Dendritic cell treated with granulocyte-macrophage colony-stimulating factor and Interleukin-4, amounts not matched to agents 40 ng/mL and 50 ng/mL, for 4 days (primary cell): ENCODE measurements at regions not wholly inside any gene's neighbourhood (a gene's known extent, or its start where the extent isn't known, plus 50 kb on each side); places are given as distances from the start of the nearest gene placed in this dataset.

ENCODE experiments used
- H3K27ac Mint-ChIP-seq: one replicate; pipeline ENCODE4 v1.8.0; 2022; ENCODE audit warnings: mild to moderate bottlenecking, mixed read lengths
- H3K27me3 Mint-ChIP-seq: one replicate; pipeline ENCODE4 v1.8.0; 2022; ENCODE audit warnings: mild to moderate bottlenecking, mixed read lengths
- H3K36me3 Mint-ChIP-seq: one replicate; pipeline ENCODE4 v1.8.0; 2022; ENCODE audit warnings: low read depth, mixed read lengths
- H3K4me1 Mint-ChIP-seq: one replicate; pipeline ENCODE4 v1.8.0; 2022; ENCODE audit warnings: low read depth, mixed read lengths
- H3K4me3 Mint-ChIP-seq: one replicate; pipeline ENCODE4 v1.8.0; 2022; ENCODE audit warnings: mild to moderate bottlenecking, moderate library complexity, mixed read lengths
- H3K9me3 Mint-ChIP-seq: one replicate; pipeline ENCODE4 v1.8.0; 2022; ENCODE audit warnings: mixed read lengths
- intact Hi-C: fragments of 100-400 bp; cut with micrococcal nuclease; formaldehyde crosslinking; loops from one replicate; pipeline ENCODE4 v1.15.0; 2022

DNA sequence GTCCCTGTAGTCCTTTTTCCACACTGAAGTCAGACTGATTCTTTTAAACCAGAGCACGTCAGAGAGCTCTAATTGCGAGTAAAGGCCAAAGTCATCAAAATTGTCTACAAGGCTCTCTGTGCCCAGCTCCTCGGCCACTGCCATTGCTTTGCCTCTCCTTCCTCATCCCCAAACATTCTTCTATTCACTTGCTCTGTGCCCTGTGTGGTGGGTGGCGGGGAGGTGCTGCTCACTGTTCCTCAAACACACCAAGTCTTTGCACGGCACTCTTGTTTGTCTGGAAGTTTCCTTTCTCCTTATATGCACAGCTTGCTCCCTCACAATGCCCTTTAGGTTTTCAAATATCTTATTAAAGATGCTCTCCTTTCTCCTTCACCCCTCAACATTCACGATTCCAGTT, 100.1 kb upstream of the FSHR start:
- no peaks in the 10 kb centered on the region for H3K4me1 Mint-ChIP-seq
- no peak overlapping the region for H3K4me3 Mint-ChIP-seq
- intact Hi-C loops, result no loop called here
- H3K27ac Mint-ChIP-seq, result no peak overlapping the region
- no peaks in the 10 kb centered on the region for H3K36me3 Mint-ChIP-seq
- no peaks in the 10 kb centered on the region for H3K27me3 Mint-ChIP-seq
- H3K9me3 Mint-ChIP-seq, result no peaks in the 10 kb centered on the region

DNA sequence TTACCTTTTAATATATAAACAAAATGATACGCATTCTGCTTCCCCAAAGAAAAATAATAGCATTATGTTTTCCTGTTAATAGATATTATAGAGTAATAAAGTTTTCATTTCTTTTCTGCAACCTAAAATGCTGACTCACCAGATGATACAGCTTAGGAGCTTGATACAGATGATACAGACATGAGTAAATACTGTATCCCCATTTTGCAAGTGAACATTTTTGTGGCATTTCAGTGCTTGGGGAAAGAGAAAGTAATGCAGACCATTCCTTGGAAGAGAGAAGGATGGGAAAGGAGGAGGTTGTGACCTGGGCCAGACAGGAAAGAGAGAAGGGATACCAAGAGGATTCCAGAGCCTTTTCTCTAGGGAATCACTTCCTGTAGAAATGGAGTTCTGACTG, 97.5 kb upstream of the FSHR start:
- Mint-ChIP-seq H3K9me3 (no peaks in the 10 kb centered on the region), H3K4me3 (no peak overlapping the region), H3K4me1 (no peaks in the 10 kb centered on the region), H3K36me3 (no peaks in the 10 kb centered on the region), H3K27me3 (no peaks in the 10 kb centered on the region), H3K27ac (no peak overlapping the region)
- intact Hi-C loops, result no loop called here

DNA sequence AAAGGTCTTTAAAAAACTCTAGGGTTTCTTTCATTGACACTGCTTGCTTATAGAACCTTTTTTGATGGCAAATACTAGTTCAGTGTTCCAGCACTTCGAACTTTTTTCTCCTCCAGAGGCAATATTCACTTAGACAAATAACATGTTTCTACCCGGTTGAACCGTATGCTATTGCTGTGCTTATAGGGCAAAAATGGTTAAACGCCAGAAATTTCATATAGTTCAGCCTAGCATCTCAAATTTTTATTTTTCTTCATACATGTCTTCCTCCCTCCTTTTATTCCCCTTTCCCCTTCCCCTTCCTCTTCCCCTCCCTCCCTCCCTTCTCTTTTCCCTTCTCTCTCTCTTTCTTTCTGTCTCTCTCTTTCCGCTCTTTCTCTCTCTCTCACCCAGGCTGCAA, 96.9 kb upstream of the FSHR start:
- intact Hi-C loops, result no loop called here
- Mint-ChIP-seq H3K36me3 (no peaks in the 10 kb centered on the region), H3K9me3 (no peaks in the 10 kb centered on the region), H3K27me3 (no peaks in the 10 kb centered on the region), H3K4me3 (no peak overlapping the region), H3K4me1 (no peaks in the 10 kb centered on the region), H3K27ac (no peak overlapping the region)

DNA sequence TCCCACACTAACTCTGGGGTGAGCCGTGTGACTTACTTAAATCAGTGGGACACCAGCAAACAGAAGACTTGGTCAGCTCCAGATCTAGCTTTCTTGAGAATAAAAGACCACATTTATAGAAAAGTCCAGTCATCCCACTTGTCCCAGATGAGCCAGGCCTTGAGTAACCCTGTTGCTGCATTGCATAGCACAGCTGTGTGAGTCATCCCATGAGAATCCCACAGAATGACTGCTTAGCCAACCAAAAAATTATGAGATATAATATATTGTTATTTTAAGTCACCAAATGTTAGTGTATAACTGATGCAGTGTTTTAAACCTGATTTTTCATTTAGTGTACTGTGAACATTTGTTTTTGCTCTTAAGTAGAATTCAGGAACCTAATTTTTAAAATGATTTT, 94.2 kb upstream of the FSHR start:
- H3K36me3 Mint-ChIP-seq, result no peaks in the 10 kb centered on the region
- H3K4me1 Mint-ChIP-seq, result no peaks in the 10 kb centered on the region
- intact Hi-C loops, result no loop called here
- H3K9me3 Mint-ChIP-seq, result peaks cover 19% of the 10 kb centered on the region
- no peak overlapping the region for H3K27ac Mint-ChIP-seq
- H3K27me3 Mint-ChIP-seq, result no peaks in the 10 kb centered on the region
- no peak overlapping the region for H3K4me3 Mint-ChIP-seq

DNA sequence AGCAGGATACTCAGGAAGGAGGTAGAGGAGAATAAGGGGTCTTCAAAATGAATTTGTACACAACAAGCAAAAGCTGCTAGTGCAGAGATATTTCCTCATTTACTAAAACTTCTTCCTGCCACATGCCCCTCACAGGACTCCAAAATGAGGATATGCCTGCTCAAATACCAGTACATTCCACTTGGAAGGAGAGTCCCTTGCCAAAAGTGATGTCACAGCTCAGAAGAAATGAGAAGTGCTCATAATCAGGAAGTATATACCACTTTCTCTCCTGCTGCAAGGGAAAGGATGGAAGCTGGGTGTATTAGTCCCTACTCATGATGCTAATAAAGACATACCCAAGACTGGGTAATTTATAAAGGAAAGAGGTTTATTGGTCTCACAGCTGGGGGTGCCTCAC, 87.7 kb upstream of the FSHR start:
- Mint-ChIP-seq H3K4me1 (no peaks in the 10 kb centered on the region), H3K36me3 (no peaks in the 10 kb centered on the region), H3K9me3 (peaks cover 32% of the 10 kb centered on the region), H3K27ac (no peak overlapping the region), H3K27me3 (no peaks in the 10 kb centered on the region), H3K4me3 (no peak overlapping the region)
- intact Hi-C loops, result no loop called here

DNA sequence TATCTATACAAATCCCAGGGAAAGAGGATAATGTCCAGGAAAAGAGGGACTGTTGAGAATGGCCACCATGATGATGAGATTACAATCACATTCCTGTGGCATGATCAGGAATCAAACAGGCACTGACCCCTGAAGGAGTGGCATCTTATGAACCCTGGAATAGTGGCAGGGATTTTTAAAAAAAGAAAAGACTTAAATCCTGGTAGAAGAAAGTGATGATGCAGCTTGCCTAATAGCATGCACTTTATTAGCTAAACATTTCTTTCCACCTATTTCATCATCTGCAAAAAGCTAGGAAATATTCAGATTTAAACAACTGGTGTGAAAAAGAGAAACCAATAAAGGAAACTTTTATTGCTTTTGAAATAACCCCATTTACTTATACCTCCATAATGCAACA, 87.2 kb upstream of the FSHR start:
- Mint-ChIP-seq H3K9me3 (peaks cover 32% of the 10 kb centered on the region), H3K27ac (no peak overlapping the region), H3K27me3 (no peaks in the 10 kb centered on the region), H3K36me3 (no peaks in the 10 kb centered on the region), H3K4me3 (no peak overlapping the region), H3K4me1 (no peaks in the 10 kb centered on the region)
- intact Hi-C loops, result no loop called here

DNA sequence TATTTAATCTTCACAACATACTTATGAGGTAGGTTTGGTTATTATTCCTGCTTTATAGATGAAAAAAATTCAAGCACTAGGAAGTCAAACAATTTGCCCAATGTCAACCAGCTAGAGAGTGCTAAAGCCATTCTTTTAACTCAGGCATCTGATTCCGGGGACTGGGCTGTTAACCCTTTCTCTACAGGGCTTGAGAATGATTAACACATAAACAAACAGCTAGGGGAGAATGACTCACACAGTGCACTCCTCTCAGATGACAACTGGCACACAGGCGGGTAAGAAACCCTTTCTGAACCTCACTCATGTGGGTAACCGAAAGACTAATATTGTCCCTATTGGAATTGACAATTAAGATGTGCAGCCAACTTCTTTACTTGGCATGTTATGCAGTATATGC, 86.3 kb upstream of the FSHR start:
- no peak overlapping the region for H3K4me3 Mint-ChIP-seq
- no peaks in the 10 kb centered on the region for H3K27me3 Mint-ChIP-seq
- intact Hi-C loops, result no loop called here
- H3K27ac Mint-ChIP-seq, result no peak overlapping the region
- peaks cover 32% of the 10 kb centered on the region for H3K9me3 Mint-ChIP-seq
- no peaks in the 10 kb centered on the region for H3K36me3 Mint-ChIP-seq
- H3K4me1 Mint-ChIP-seq, result no peaks in the 10 kb centered on the region

DNA sequence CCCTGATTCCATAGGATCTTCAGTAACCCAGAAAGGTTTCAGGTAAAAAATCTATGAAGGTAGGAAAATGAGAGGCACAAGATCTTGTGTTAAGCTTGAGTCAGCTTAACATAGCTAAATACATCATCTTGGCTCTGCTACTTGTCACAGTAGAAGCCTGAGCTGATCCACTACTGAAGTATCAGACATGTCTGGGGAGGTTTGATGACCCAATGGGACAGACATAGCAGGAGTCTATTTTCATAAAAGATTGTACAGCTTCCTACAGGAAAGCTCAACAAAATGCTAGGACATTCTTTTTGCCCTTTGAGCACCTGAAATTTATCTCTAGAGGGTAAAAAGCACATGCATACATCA, 84.3 kb upstream of the FSHR start:
- H3K4me1 Mint-ChIP-seq, result no peaks in the 10 kb centered on the region
- no peaks in the 10 kb centered on the region for H3K36me3 Mint-ChIP-seq
- H3K27ac Mint-ChIP-seq, result no peak overlapping the region
- H3K9me3 Mint-ChIP-seq, result peaks cover 14% of the 10 kb centered on the region
- H3K27me3 Mint-ChIP-seq, result no peaks in the 10 kb centered on the region
- no peak overlapping the region for H3K4me3 Mint-ChIP-seq
- intact Hi-C loops, result no loop called here

DNA sequence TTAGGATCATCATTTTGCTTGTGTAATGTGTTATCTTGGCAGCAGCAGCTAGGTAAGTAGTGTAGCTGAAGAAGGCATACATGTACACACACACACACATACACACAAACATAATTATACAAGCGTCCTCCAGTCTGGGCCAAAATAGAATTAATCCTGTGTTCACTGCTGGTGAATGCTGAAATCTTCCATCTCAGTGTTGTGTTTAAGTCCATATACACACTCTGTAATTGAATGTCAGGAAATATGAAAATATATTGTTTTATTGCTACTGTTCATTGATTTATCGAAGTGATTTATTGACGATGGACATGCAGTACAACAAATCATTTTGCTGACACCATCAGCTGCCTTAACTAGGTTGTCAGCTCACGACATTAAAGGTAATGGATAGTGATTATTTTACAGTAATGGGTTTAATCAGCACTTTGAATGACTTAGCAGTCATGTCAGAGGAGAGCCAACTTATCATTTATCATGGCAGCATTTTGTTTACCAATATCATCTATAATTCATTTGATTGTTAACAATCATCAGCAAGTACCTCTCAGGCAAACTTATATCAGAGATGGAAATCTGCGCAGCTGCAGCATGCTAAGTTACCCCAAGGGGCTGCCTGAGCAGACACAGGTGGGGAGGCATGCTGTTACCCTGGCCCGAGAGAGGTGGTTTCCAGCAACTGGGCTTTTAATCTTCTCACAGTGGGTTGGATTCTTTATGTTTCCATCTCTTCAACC, 83.7 kb upstream of the FSHR start:
- peaks cover 9% of the 10 kb centered on the region for H3K9me3 Mint-ChIP-seq
- H3K4me3 Mint-ChIP-seq, result no peak overlapping the region
- no peaks in the 10 kb centered on the region for H3K27me3 Mint-ChIP-seq
- intact Hi-C loops, result no loop called here
- no peak overlapping the region for H3K27ac Mint-ChIP-seq
- no peaks in the 10 kb centered on the region for H3K4me1 Mint-ChIP-seq
- H3K36me3 Mint-ChIP-seq, result no peaks in the 10 kb centered on the region

DNA sequence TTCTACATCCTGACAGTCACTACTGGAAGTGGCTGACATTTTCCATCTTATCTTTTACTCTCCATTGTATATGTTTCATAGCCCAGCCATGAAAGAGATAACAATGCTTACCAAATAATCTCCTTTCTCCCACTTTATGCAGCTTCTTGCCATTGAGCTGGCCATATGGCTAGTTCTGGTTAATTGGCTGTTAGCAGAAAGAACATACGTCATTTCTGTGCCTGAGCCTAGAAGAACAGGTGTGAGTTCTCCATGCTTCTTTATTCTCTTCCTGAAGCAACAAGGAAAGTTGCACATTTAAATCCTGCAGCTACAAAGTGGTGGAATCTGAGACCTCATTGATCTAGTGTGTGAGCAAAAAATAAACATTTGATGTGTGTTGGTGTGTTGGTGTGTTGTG, 82.0 kb upstream of the FSHR start:
- intact Hi-C loops, result no loop called here
- Mint-ChIP-seq H3K27ac (no peak overlapping the region), H3K4me1 (no peaks in the 10 kb centered on the region), H3K27me3 (no peaks in the 10 kb centered on the region), H3K36me3 (no peaks in the 10 kb centered on the region), H3K9me3 (peaks cover 15% of the 10 kb centered on the region), H3K4me3 (no peak overlapping the region)

DNA sequence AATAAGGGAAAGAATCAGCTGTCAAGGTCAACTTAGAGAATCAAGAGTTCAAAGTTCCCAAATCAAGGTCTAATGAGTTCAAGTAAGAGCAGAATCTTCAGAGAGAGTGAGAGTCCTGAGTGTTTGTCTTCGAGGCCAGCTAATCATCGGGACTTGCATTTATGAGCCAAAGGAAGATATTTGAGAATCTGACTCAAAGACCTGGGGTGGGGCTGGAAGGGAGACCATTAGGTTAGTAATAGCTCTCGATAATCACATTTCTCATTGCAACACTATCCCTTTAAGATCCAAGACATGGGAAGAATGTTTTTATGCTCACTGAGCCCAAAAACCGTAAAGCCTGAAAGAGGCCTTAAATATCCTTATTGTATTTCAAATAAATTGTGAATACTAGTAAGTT, 72.0 kb upstream of the FSHR start:
- intact Hi-C loops, result no loop called here
- Mint-ChIP-seq H3K9me3 (peaks cover 12% of the 10 kb centered on the region), H3K4me1 (no peaks in the 10 kb centered on the region)

DNA sequence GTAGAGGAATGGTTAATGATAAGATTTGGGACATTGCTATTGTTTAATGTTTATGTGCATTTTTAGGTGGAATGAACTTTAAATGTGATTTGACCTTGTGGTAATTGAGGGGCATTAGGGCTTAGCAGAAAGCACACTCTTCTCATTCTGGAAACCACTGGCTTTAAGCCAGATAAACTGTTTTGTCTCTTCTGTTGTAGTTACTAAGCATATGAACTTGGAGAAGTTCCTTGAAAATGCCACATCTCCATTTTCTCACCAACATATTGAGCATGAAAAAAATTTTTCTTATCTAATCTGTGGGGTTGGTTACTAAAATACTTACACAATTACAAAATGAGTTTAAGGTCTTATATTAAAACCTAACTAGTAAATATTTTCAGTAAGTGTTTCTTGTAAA, 70.8 kb upstream of the FSHR start:
- Mint-ChIP-seq H3K4me3 (no peak overlapping the region), H3K27me3 (no peaks in the 10 kb centered on the region), H3K27ac (no peak overlapping the region), H3K4me1 (no peaks in the 10 kb centered on the region), H3K36me3 (no peaks in the 10 kb centered on the region), H3K9me3 (peaks cover under 1% of the 10 kb centered on the region)
- intact Hi-C loops, result no loop called here

More for the DNA sequence above, 72.0 kb upstream of the FSHR start:
- Mint-ChIP-seq H3K27me3 (no peaks in the 10 kb centered on the region), H3K27ac (no peak overlapping the region), H3K4me3 (no peak overlapping the region), H3K36me3 (no peaks in the 10 kb centered on the region)

DNA sequence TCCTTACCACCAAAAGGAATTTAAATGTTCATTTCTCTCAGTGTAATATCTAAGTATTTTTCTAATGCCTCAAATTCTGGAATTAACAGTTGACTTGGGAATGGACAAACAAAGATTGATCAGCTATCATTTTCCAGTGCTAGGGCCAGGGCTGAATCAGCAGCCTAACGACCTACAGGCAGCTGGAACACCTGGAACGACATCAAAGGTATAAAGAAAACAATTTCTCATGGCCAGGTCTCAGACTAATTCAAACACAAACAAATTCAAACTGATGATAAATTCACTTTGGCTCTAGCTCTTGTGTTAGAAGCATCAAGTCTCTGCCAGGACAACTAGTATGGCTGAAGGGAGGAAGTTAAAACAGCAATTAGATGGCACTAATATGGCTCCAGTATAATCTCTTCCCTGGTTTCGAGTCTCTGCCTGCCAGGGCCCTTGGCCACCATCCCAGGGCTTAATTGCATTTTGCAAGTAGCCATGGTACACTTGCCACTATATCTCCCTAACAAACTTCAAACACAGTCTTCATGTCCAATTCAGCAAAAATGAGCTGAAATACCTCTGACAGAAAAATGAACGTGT, 70.2 kb upstream of the FSHR start:
- no peak overlapping the region for H3K27ac Mint-ChIP-seq
- H3K4me3 Mint-ChIP-seq, result no peak overlapping the region
- no peaks in the 10 kb centered on the region for H3K9me3 Mint-ChIP-seq
- H3K36me3 Mint-ChIP-seq, result no peaks in the 10 kb centered on the region
- intact Hi-C loops, result no loop called here
- H3K27me3 Mint-ChIP-seq, result no peaks in the 10 kb centered on the region
- no peaks in the 10 kb centered on the region for H3K4me1 Mint-ChIP-seq

DNA sequence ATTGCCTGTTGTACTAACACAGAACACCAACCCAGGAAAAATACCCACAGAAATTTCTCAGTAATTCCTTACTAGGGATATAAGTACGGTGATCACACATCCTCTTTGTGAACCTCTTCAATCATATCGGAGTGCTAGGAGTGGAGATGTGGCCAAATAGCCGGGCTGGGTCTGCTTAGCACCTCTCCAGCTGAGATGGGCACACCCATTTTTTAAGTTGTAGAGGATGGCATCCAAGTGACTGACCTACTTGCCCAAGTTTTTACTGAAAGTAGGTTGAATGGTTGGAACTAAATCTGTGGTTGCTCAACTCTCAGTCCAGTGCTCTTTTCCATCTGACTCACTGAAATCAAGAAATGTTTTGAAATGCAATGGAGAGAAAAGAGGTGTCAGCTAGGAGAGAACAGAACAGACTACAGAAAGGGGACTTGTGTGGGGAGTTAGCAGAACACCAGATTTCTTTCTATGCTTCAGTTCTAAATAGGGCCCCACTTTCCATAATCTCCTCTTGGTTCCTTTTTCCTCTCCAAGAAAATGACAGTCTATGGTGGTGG, 68.7 kb upstream of the FSHR start:
- no peaks in the 10 kb centered on the region for H3K9me3 Mint-ChIP-seq
- no peaks in the 10 kb centered on the region for H3K4me1 Mint-ChIP-seq
- no peaks in the 10 kb centered on the region for H3K27me3 Mint-ChIP-seq
- H3K27ac Mint-ChIP-seq, result no peak overlapping the region
- H3K36me3 Mint-ChIP-seq, result no peaks in the 10 kb centered on the region
- H3K4me3 Mint-ChIP-seq, result no peak overlapping the region
- intact Hi-C loops, result no loop called here

DNA sequence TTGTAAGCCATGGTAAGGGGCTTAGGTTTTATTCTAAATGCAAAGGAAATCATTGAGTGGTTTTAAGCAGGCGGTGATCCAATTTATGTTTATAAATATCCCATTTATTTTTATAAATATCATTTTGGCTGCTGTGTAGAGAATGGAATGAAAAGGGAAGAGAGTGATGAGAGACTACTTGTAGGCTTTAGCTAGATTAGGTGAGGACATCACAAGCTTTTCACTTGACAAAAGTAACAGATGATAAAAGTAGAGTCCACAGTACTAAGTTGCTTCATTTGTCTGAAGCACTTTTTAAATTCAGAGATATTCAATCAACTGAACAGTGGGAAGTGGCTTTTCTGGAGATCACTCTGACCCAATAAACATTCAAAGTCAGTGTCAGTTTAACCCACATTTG, 65.4 kb upstream of the FSHR start:
- no peaks in the 10 kb centered on the region for H3K4me1 Mint-ChIP-seq
- H3K9me3 Mint-ChIP-seq, result no peaks in the 10 kb centered on the region
- H3K4me3 Mint-ChIP-seq, result no peak overlapping the region
- intact Hi-C loops, result no loop called here
- no peaks in the 10 kb centered on the region for H3K36me3 Mint-ChIP-seq
- H3K27me3 Mint-ChIP-seq, result no peaks in the 10 kb centered on the region
- no peak overlapping the region for H3K27ac Mint-ChIP-seq
